ENCODE measurements at regions not wholly inside any gene's neighbourhood (a gene's known extent, or its start where the extent isn't known, plus 50 kb on each side); places are given as distances from the start of the nearest gene placed in this dataset.

DNA sequence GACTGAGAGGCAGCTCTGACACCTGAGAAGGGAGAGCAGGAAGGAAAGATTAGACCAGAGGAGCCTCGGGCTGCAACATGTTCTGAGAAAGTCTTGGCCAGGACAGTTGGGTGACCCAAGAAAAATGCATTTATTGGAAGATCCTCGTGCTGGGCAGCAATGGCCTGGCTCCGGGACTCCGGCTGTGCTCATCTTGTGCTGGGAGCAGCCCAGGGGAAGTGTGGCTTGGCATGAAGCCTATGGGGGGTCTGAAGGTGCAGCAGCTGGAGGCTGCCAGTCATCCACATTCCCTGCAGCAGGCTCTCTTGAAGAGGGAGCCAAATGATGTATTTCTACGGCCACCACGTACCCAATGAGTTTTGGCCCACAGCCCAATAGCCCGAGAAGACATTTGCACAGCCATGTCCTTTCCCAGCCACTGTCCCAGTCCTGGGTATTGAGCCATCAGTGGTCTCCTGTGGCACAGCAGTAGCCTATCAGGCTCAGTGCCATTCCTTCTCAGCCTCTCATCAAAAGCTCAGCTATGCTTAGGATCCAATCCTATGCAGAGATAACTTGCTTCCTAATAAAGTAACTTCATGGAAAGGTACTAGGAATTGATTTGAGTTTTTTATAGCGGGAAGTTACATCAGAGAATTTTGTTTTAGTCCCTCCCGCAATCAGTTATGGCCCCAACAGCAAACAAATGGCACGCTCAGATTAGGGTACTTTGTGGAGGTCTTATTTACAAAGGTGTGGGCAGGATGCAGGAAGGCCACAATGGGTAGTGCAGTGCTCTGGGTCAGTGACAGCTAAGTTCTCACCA, 76.0 kb upstream of the MEDAG start:
- no peak for DNase-seq
- Histone ChIP-seq H3K18ac (ENCODE audit: low read length) (no peak overlapping the region), H3K23ac (ENCODE audit: low read length) (no peak overlapping the region), H4K12ac (ENCODE audit: low read depth, low read length) (no peak overlapping the region), H3K27ac (ENCODE audit: low read depth, low read length) (no peak overlapping the region), H3K14ac (ENCODE audit: low read length) (no peak overlapping the region), H2BK12ac (ENCODE audit: low read length) (peak overlapping the region; percentile 18), H2BK120ac (ENCODE audit: insufficient read depth, low read length, poor library complexity) (no peak overlapping the region), H3K79me1 (ENCODE audit: low read length) (peaks cover 19% of the 10 kb centered on the region), H3K4me1 (ENCODE audit: control insufficient read depth in 1 of 2, insufficient read depth in 2 of 2, low read length in 2 of 2) (peaks cover 10 to 20% of the 10 kb centered on the region in 2 experiments), H2AFZ (ENCODE audit: insufficient read depth, low read length, poor library complexity) (no peak overlapping the region), H3K4me3 (ENCODE audit: low read depth, low read length) (no peak overlapping the region), H3K9me3 (ENCODE audit: insufficient read depth, low read depth, low read length) (no peaks in the 10 kb centered on the region), H3K9ac (ENCODE audit: low read length) (no peak overlapping the region), H4K8ac (ENCODE audit: low read depth, low read length) (no peak overlapping the region), H3K4ac (ENCODE audit: low read depth, low read length) (no peak overlapping the region), H3K4me2 (ENCODE audit: low read length) (no peak overlapping the region), H2BK5ac (ENCODE audit: low read depth, low read length, poor library complexity) (no peak overlapping the region), H3K79me2 (ENCODE audit: control insufficient read depth, insufficient read depth, low read length, poor library complexity) (peaks cover 3% of the 10 kb centered on the region), H3K27me3 (ENCODE audit: insufficient read depth, low read length) (no peaks in the 10 kb centered on the region), H4K91ac (ENCODE audit: low read depth, low read length) (peak overlapping the region; percentile 20), H3K36me3 (ENCODE audit: control insufficient read depth in 1 of 2, insufficient read depth in 2 of 2, low read length in 2 of 2) (no peaks in the 10 kb centered on the region), H2AK5ac (ENCODE audit: low read length) (peak overlapping the region; percentile 49)
- no CpG with 5 or more reads among the region's 10 CpGs for WGBS (ENCODE audit: extremely low coverage, insufficient coverage, insufficient read length)

DNA sequence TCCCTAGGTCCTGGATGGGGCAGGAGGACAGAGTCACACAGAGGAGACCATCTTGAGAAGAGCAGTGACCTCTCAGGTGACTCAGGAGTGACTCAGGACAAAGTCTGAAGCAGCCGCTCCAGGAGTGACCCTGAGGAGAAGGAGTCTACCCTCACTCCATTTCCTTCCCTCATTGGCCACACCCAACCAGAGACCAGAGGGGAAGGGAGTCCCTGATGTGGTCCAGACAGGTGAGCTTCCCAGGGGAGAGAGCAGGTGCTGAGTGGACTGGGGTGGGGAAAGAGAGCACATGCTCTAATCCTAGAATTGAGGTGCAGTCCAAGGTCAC, 75.5 kb upstream of the MEDAG start:
- Histone ChIP-seq H4K91ac (ENCODE audit: low read depth, low read length) (no peak overlapping the region), H3K9me3 (ENCODE audit: insufficient read depth, low read depth, low read length) (no peaks in the 10 kb centered on the region), H3K23ac (ENCODE audit: low read length) (no peak overlapping the region), H3K27ac (ENCODE audit: low read depth, low read length) (no peak overlapping the region), H2BK120ac (ENCODE audit: insufficient read depth, low read length, poor library complexity) (no peak overlapping the region), H3K27me3 (ENCODE audit: insufficient read depth, low read length) (no peaks in the 10 kb centered on the region), H3K4ac (ENCODE audit: low read depth, low read length) (no peak overlapping the region), H4K8ac (ENCODE audit: low read depth, low read length) (no peak overlapping the region), H3K79me1 (ENCODE audit: low read length) (peaks cover 19% of the 10 kb centered on the region), H3K14ac (ENCODE audit: low read length) (no peak overlapping the region), H2BK5ac (ENCODE audit: low read depth, low read length, poor library complexity) (no peak overlapping the region), H3K4me3 (ENCODE audit: low read depth, low read length) (no peak overlapping the region), H3K18ac (ENCODE audit: low read length) (no peak overlapping the region), H4K12ac (ENCODE audit: low read depth, low read length) (no peak overlapping the region), H3K4me1 (ENCODE audit: control insufficient read depth in 1 of 2, insufficient read depth in 2 of 2, low read length in 2 of 2) (peaks cover 10 to 20% of the 10 kb centered on the region in 2 experiments), H3K9ac (ENCODE audit: low read length) (no peak overlapping the region), H3K79me2 (ENCODE audit: control insufficient read depth, insufficient read depth, low read length, poor library complexity) (peaks cover 3% of the 10 kb centered on the region), H2BK12ac (ENCODE audit: low read length) (peak overlapping the region; percentile 41), H2AK5ac (ENCODE audit: low read length) (no peak overlapping the region), H2AFZ (ENCODE audit: insufficient read depth, low read length, poor library complexity) (no peak overlapping the region), H3K36me3 (ENCODE audit: control insufficient read depth in 1 of 2, insufficient read depth in 2 of 2, low read length in 2 of 2) (no peaks in the 10 kb centered on the region), H3K4me2 (ENCODE audit: low read length) (no peak overlapping the region)
- DNase-seq = no peak
- WGBS (ENCODE audit: extremely low coverage, insufficient coverage, insufficient read length) = no CpG with 5 or more reads among the region's 1 CpG

DNA sequence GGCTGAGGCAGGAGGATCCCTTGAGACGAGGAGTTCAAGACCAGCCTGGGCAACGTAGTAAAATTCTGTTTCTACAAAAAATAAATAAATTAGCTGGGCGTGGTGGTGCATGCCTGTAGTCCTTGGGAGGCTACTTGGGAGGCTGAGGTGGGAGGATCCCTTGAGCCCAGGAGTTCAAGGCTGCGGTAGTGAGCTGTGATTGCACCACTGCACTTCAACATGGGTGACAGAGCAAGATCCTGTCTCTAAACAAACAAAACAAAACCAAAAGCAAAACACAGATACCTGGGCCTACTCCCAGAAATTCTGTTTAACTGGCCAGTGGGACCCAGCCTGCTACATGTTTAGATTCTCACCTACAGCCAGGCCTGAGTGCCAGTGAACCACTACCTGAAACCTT, 74.6 kb upstream of the MEDAG start:
- no peak overlapping the region for H3K27ac ChIP-seq (ENCODE audit: low read depth, low read length)
- no peaks in the 10 kb centered on the region for H3K27me3 ChIP-seq (ENCODE audit: insufficient read depth, low read length)
- no peak overlapping the region for H3K18ac ChIP-seq (ENCODE audit: low read length)
- H2BK120ac ChIP-seq (ENCODE audit: insufficient read depth, low read length, poor library complexity) = no peak overlapping the region
- peak overlapping the region; percentile 38 for H2AK5ac ChIP-seq (ENCODE audit: low read length)
- no peak overlapping the region for H2BK5ac ChIP-seq (ENCODE audit: low read depth, low read length, poor library complexity)
- H4K12ac ChIP-seq (ENCODE audit: low read depth, low read length) = no peak overlapping the region
- peaks cover 3% of the 10 kb centered on the region for H3K79me2 ChIP-seq (ENCODE audit: control insufficient read depth, insufficient read depth, low read length, poor library complexity)
- H3K4me2 ChIP-seq (ENCODE audit: low read length) = no peak overlapping the region
- no peak overlapping the region for H4K8ac ChIP-seq (ENCODE audit: low read depth, low read length)
- peak overlapping the region; percentile 72 for H4K91ac ChIP-seq (ENCODE audit: low read depth, low read length)
- DNase-seq = no peak
- H2AFZ ChIP-seq (ENCODE audit: insufficient read depth, low read length, poor library complexity) = no peak overlapping the region
- peak overlapping the region; percentile 80 for H2BK12ac ChIP-seq (ENCODE audit: low read length)
- no peak overlapping the region for H3K9ac ChIP-seq (ENCODE audit: low read length)
- no peak overlapping the region for H3K4ac ChIP-seq (ENCODE audit: low read depth, low read length)
- H3K14ac ChIP-seq (ENCODE audit: low read length) = no peak overlapping the region
- H3K4me3 ChIP-seq (ENCODE audit: low read depth, low read length) = no peak overlapping the region
- H3K4me1 ChIP-seq (ENCODE audit: control insufficient read depth in 1 of 2, insufficient read depth in 2 of 2, low read length in 2 of 2) = peaks cover 10 to 20% of the 10 kb centered on the region in 2 experiments
- H3K36me3 ChIP-seq (ENCODE audit: control insufficient read depth in 1 of 2, insufficient read depth in 2 of 2, low read length in 2 of 2) = no peaks in the 10 kb centered on the region
- H3K79me1 ChIP-seq (ENCODE audit: low read length) = peaks cover 19% of the 10 kb centered on the region
- no peaks in the 10 kb centered on the region for H3K9me3 ChIP-seq (ENCODE audit: insufficient read depth, low read depth, low read length)
- WGBS (ENCODE audit: extremely low coverage, insufficient coverage, insufficient read length) = no CpG with 5 or more reads among the region's 4 CpGs
- no peak overlapping the region for H3K23ac ChIP-seq (ENCODE audit: low read length)

DNA sequence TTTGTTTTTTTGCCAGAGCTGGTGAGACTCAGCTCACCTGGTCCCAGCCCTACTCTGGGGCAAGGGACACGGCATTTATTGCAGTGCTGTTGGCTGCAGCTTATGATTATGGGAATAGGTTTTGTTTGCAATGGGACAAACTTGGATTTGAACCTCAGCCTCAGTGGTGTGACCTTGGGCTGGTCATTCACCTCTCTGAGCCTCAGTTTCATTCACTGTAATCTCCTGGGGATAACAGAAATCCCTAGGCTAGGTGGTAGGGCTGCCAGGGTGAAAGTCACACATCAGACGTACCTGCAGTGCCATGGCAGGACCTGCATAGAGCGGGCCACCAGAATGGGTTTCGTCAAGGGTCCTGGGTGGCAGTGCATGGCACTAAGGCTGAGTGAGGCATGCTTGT, 73.7 kb upstream of the MEDAG start:
- Histone ChIP-seq H3K36me3 (ENCODE audit: control insufficient read depth in 1 of 2, insufficient read depth in 2 of 2, low read length in 2 of 2) (no peaks in the 10 kb centered on the region), H3K79me1 (ENCODE audit: low read length) (peaks cover 19% of the 10 kb centered on the region), H3K27ac (ENCODE audit: low read depth, low read length) (no peak overlapping the region), H3K9ac (ENCODE audit: low read length) (no peak overlapping the region), H3K4me3 (ENCODE audit: low read depth, low read length) (no peak overlapping the region), H4K12ac (ENCODE audit: low read depth, low read length) (no peak overlapping the region), H3K23ac (ENCODE audit: low read length) (no peak overlapping the region), H2BK5ac (ENCODE audit: low read depth, low read length, poor library complexity) (no peak overlapping the region), H4K8ac (ENCODE audit: low read depth, low read length) (no peak overlapping the region), H4K91ac (ENCODE audit: low read depth, low read length) (peak overlapping the region; percentile 21), H3K4ac (ENCODE audit: low read depth, low read length) (no peak overlapping the region), H2AFZ (ENCODE audit: insufficient read depth, low read length, poor library complexity) (no peak overlapping the region), H3K14ac (ENCODE audit: low read length) (no peak overlapping the region), H2BK120ac (ENCODE audit: insufficient read depth, low read length, poor library complexity) (no peak overlapping the region), H2BK12ac (ENCODE audit: low read length) (no peak overlapping the region), H3K4me1 (ENCODE audit: control insufficient read depth in 1 of 2, insufficient read depth in 2 of 2, low read length in 2 of 2) (peaks cover 10 to 20% of the 10 kb centered on the region in 2 experiments), H3K27me3 (ENCODE audit: insufficient read depth, low read length) (no peaks in the 10 kb centered on the region), H3K4me2 (ENCODE audit: low read length) (no peak overlapping the region), H3K18ac (ENCODE audit: low read length) (no peak overlapping the region), H2AK5ac (ENCODE audit: low read length) (no peak overlapping the region), H3K9me3 (ENCODE audit: insufficient read depth, low read depth, low read length) (no peaks in the 10 kb centered on the region), H3K79me2 (ENCODE audit: control insufficient read depth, insufficient read depth, low read length, poor library complexity) (peaks cover 3% of the 10 kb centered on the region)
- no peak for DNase-seq
- WGBS (ENCODE audit: extremely low coverage, insufficient coverage, insufficient read length) = no CpG with 5 or more reads among the region's 4 CpGs

Data from trophoblast cell (in vitro differentiated cells and primary cell).